Glomerular visceral epithelial cell (primary cell): ENCODE measurements at regions not wholly inside any gene's neighbourhood (a gene's known extent, or its start where the extent isn't known, plus 50 kb on each side); places are given as distances from the start of the nearest gene placed in this dataset.

Experiments
- DNase-seq: peaks from one replicate; pipeline ENCODE4 v3.0.0-alpha.2; 2016; ENCODE audit errors: extremely low spot score

DNA sequence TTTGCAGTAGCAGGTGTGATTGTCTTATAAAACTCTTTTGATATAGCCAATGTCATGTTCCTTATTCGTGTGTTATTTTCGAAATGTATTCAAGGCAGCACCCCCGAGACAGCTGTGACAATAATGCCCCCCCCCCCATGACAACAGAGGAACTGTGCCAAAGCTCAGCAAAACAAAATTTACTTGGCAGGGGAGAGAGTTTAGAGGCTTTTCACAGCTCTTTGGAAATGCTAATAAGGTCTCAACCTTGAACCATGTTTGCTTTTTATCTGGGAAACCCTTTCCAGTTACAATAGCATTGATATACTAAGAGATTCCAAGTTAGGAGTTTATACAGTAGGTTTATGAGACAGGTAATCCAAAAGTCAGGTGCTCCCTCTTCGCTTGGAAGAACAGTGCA is 56.4 kb upstream of the USP44 start:
- DNase-seq: no peak

GRCh38 chr12:95605875-95606274 is 54.6 kb upstream of the USP44 start:
- no peak for DNase-seq

DNA sequence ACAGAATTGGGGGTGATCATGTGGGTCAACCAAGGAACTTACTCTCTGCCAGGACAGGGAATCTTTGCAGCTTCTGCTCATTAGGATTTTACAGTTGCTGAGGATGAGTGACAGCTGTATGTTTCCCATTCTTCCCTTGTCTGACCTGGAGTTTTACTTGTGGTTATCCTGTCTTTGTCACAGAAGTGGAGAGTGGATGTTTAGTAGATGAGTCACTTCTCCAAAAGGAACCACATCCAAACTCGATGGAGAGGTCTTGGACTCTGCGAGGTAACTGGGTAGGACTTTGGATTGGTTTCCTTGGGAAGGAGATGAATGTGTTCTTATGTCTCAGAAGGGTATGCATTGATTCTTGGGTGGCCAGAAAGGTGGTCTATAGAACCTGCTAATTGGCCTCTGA is 53.8 kb upstream of the USP44 start:
- DNase-seq: peak; percentile 79

- no peak for DNase-seq
Observed at GRCh38 chr12:95603351-95604145, 52.3 kb upstream of the USP44 start.

- peak; percentile 48 for DNase-seq
Observed at GRCh38 chr12:95601091-95601961, 50.0 kb upstream of the USP44 start.
